Naive thymus-derived CD4-positive, alpha-beta T cell (primary cell): ENCODE measurements at regions not wholly inside any gene's neighbourhood (a gene's known extent, or its start where the extent isn't known, plus 50 kb on each side); places are given as distances from the start of the nearest gene placed in this dataset.

ENCODE experiments used
- ATAC-seq: fragments of 150-1000 bp; cut with Tn5 transposase; 2 replicates; pipeline ENCODE4 v1.10.0; 2021; ENCODE audit warnings: mild to moderate bottlenecking, moderate library complexity
- CTCF ChIA-PET: fragments of 350-600 bp; sonication (Branson Sonifier 250); formaldehyde crosslinking; loops from one replicate; lab custom pipeline; 2021; ENCODE audit warnings: antibody characterized with exemption; lab: Charles Lee
- POLR2A ChIA-PET: fragments of 350-600 bp; sonication (Branson Sonifier 250); formaldehyde crosslinking; loops from one replicate; lab custom pipeline; 2021; ENCODE audit warnings: antibody characterized with exemption, inconsistent platforms; lab: Charles Lee
- DNase-seq, 9 donors: peaks; one replicate each; pipeline versions ENCODE4 v3.0.0 to v3.0.0-alpha.2; 2020 to 2022; ENCODE audit warnings: mixed read lengths in 1 of 9
- H3K27ac ChIP-seq: one replicate; pipeline ENCODE4 v1.7.0; 2013; ENCODE audit warnings: mild to moderate bottlenecking, low read depth, low read length, moderate library complexity
- H3K27me3 ChIP-seq, 2 donors: one replicate each; pipeline ENCODE4 v1.7.0; 2013; ENCODE audit warnings: low read length in 2 of 2, mild to moderate bottlenecking in 2 of 2, moderate library complexity in 2 of 2; ENCODE audit not compliant: control insufficient read depth in 2 of 2, insufficient read depth in 2 of 2
- H3K36me3 ChIP-seq, 3 experiments: 1 replicate in 2 of 3; 2 replicates in 1 of 3; pipeline ENCODE4 v1.7.0; 2013; ENCODE audit warnings: low read length in 3 of 3, mild to moderate bottlenecking in 3 of 3, moderate library complexity in 1 of 3; ENCODE audit not compliant: insufficient read depth in 3 of 3, control insufficient read depth in 2 of 3
- H3K4me1 ChIP-seq, 2 donors: one replicate each; pipeline ENCODE4 v1.7.0; 2013; ENCODE audit warnings: low read length in 2 of 2, mild to moderate bottlenecking in 2 of 2, moderate library complexity in 1 of 2; ENCODE audit not compliant: control insufficient read depth in 2 of 2, insufficient read depth in 2 of 2
- H3K4me3 ChIP-seq: 2 replicates; pipeline ENCODE4 v1.7.0; 2013; ENCODE audit warnings: mild to moderate bottlenecking, low read length
- H3K9me3 ChIP-seq, 3 experiments: 1 replicate in 2 of 3; 2 replicates in 1 of 3; pipeline ENCODE4 v1.7.0; 2013; ENCODE audit warnings: low read length in 3 of 3; ENCODE audit not compliant: control insufficient read depth in 2 of 3
- H3K27ac Mint-ChIP-seq, 9 donors: one replicate each; pipeline ENCODE4 v1.8.0; 2020 to 2022; ENCODE audit warnings: mixed read lengths in 9 of 9, mild to moderate bottlenecking in 8 of 9, moderate library complexity in 5 of 9, inconsistent platforms in 2 of 9
- H3K27me3 Mint-ChIP-seq, 5 donors: one replicate each; pipeline ENCODE4 v1.8.0; 2021 to 2022; ENCODE audit warnings: mixed read lengths in 5 of 5, mild to moderate bottlenecking in 1 of 5
- H3K36me3 Mint-ChIP-seq, 5 donors: one replicate each; pipeline ENCODE4 v1.8.0; 2020 to 2022; ENCODE audit warnings: mixed read lengths in 5 of 5, mild to moderate bottlenecking in 3 of 5, inconsistent platforms in 1 of 5
- H3K4me1 Mint-ChIP-seq, 7 donors: one replicate each; pipeline ENCODE4 v1.8.0; 2020 to 2022; ENCODE audit warnings: mixed read lengths in 7 of 7, mild to moderate bottlenecking in 3 of 7, inconsistent platforms in 1 of 7
- H3K4me3 Mint-ChIP-seq, 10 donors: one replicate each; pipeline ENCODE4 v1.8.0; 2020 to 2022; ENCODE audit warnings: mild to moderate bottlenecking in 10 of 10, mixed read lengths in 10 of 10, moderate library complexity in 6 of 10, inconsistent platforms in 2 of 10
- H3K9me3 Mint-ChIP-seq, 11 donors: one replicate each; pipeline ENCODE4 v1.8.0; 2020 to 2022; ENCODE audit warnings: mixed read lengths in 11 of 11, mild to moderate bottlenecking in 4 of 11, inconsistent platforms in 1 of 11, moderate library complexity in 1 of 11
- intact Hi-C, 2 donors: fragments of 100-400 bp; cut with micrococcal nuclease; formaldehyde crosslinking; loops; one replicate each; pipeline ENCODE4 v1.15.1; 2023

DNA sequence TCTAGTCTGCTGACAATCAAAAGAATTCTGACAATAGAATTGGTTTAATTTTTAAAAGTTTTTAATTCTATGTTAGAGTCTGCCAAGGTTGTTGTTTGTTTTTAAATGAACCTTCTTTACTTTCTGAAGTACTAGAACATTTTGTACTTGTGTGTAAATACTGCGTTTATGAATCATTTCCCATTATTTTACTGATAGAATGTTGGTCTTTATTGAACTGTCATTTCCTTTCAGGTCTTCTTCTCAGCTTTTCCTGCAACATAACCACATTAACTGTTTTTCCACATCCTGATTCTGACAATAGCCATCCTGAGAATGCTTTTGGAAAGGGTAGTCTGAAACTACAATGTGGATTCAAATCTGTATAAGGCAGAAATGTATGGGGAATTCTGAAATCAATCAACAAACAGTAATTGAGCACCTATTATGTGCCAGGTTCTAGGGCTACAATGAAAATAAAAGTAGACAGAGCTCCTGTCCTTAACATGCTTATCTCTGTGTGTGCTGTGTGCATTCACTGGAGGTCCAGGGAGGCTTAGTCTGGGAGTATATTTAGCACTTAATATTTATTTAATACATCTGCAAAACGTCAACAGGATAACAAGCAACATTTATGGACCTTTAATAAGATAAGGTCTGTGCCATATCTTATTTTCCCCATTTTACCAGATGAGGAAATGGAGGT, 73.1 kb upstream of the SLC38A2 start:
- peak overlapping the region in 1 of 10 donors; percentile 31 for H3K4me3 Mint-ChIP-seq
- H3K4me3 ChIP-seq, result no peak overlapping the region
- no peak overlapping the region for H3K27ac ChIP-seq
- peaks cover 0 to 16% of the 10 kb centered on the region in 2 donors for H3K4me1 ChIP-seq
- POLR2A ChIA-PET, result interaction anchor here (0.7 kb wide), 1 partner anchor 402 kb away, joined by 3 read pairs; no protein-coding TSS in a partner anchor
- DNase-seq, result no peak
- no peaks in the 10 kb centered on the region for H3K9me3 ChIP-seq
- H3K9me3 Mint-ChIP-seq, result peaks cover 0 to 3% (median 0%) of the 10 kb centered on the region in 11 donors
- ATAC-seq, result no peak
- CTCF ChIA-PET, result no interaction called here
- H3K36me3 Mint-ChIP-seq, result peaks cover 0 to 20% (median 0%) of the 10 kb centered on the region in 5 donors
- H3K27me3 ChIP-seq, result no peaks in the 10 kb centered on the region
- intact Hi-C loops, result no loop called here
- H3K4me1 Mint-ChIP-seq, result peaks cover 16 to 54% (median 39%) of the 10 kb centered on the region in 7 donors
- no peaks in the 10 kb centered on the region for H3K36me3 ChIP-seq
- H3K27me3 Mint-ChIP-seq, result no peaks in the 10 kb centered on the region
- peak overlapping the region in 3 of 9 donors; percentile 21 to 50 (median 36) for H3K27ac Mint-ChIP-seq

DNA sequence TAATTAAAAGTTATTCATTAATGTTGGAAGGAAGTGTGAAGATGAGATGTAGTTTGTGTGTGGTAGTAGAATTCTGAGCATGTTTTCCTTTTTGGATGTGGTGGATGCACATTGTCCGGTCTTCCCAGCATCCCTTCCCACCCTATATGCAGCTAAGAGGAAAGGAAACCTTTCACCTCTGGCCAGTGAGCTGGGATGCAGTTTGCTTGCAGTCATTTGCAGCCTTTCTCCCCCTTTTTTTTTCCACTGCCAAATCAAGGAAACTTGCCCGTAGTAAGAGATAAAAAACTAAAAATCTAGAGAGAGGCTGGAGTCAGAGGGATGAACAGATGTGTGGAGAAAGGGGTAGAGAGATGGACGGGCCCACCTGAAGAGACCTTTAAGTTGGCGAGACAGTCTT, 72.5 kb upstream of the SLC38A2 start:
- Mint-ChIP-seq H3K4me3 (no peak overlapping the region), H3K27ac (peak overlapping the region in 2 of 9 donors; percentile 5 to 21)
- intact Hi-C loops, result no loop called here

DNA sequence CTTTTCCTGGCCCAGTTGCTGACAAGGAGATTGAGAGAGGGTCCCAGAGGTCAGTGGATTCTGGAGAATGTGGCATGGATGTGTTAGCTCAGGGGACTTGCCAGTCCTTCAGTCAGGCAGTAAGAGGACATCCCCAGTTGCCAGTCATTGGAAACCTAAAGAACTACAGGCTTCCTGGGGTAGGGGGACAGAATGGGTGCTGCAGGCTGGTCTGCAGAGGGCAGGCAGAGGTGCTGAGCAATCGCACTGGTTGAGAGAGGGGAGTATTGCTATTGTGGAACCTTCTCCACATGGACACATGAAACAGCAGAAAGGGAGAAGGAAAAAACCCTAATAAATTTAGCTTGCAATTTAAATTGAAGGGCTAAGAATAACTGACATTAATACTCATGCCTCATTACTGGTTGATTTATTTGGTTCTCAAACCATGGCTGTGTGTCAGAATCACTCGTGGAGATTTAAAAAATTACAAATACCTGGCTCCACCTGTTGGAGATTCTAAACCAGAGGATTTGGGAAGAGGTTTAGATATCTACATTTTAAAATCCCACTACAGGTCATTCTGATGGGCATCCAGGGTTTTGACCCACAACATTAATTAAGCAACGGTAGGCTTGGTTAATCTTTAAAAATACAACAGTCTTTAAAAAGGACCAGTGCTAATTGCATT, 71.2 kb upstream of the SLC38A2 start:
- H3K27ac Mint-ChIP-seq, result peak overlapping the region in 2 of 9 donors; percentile 25 to 34
- Histone ChIP-seq H3K4me3 (no peak overlapping the region), H3K4me1 (no peaks in the 10 kb centered on the region), H3K27ac (no peak overlapping the region), H3K9me3 (no peaks in the 10 kb centered on the region), H3K36me3 (no peaks in the 10 kb centered on the region), H3K27me3 (no peaks in the 10 kb centered on the region)
- peaks cover 0 to 16% (median 3%) of the 10 kb centered on the region in 5 donors for H3K36me3 Mint-ChIP-seq
- CTCF ChIA-PET, result interaction anchor here (0.6 kb wide), 1 partner anchor 78 kb away, joined by 4 read pairs; no protein-coding TSS in a partner anchor
- H3K9me3 Mint-ChIP-seq, result peaks cover 0 to 3% (median 0%) of the 10 kb centered on the region in 11 donors
- no peaks in the 10 kb centered on the region for H3K27me3 Mint-ChIP-seq
- no peak overlapping the region for H3K4me3 Mint-ChIP-seq
- intact Hi-C loops, result no loop called here
- POLR2A ChIA-PET, result no interaction called here
- ATAC-seq, result no peak
- no peak for DNase-seq
- peaks cover 0 to 40% (median 21%) of the 10 kb centered on the region in 7 donors for H3K4me1 Mint-ChIP-seq

More for the DNA sequence above, 72.5 kb upstream of the SLC38A2 start:
- Histone ChIP-seq H3K36me3 (no peaks in the 10 kb centered on the region), H3K9me3 (no peaks in the 10 kb centered on the region), H3K4me1 (peaks cover 0 to 10% of the 10 kb centered on the region in 2 donors), H3K27ac (no peak overlapping the region), H3K27me3 (no peaks in the 10 kb centered on the region), H3K4me3 (no peak overlapping the region)
- peaks cover 0 to 3% (median 0%) of the 10 kb centered on the region in 11 donors for H3K9me3 Mint-ChIP-seq
- peaks cover 10 to 48% (median 33%) of the 10 kb centered on the region in 7 donors for H3K4me1 Mint-ChIP-seq
- ChIA-PET CTCF (no interaction called here), POLR2A (no interaction called here)
- no peaks in the 10 kb centered on the region for H3K27me3 Mint-ChIP-seq
- ATAC-seq, result no peak
- H3K36me3 Mint-ChIP-seq, result peaks cover 0 to 22% (median 0%) of the 10 kb centered on the region in 5 donors
- DNase-seq, result no peak

DNA sequence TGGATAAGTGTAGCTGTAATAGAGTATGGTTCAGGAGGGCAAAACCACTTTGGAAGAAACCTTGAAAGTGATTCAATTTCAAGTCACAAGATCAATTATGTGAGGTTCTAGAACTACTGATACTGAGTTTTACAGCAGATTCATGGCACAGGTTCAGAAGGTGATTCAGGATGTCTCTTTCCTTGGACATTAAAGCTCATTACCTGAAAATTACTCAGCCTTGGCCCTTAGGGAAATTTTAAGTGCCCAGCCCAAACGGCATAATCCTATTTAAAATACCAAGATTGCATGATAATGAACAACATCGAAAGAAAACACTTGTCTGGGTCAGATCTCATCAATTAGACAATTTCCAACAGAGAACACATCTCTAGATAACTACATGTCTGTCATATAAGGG, 70.2 kb upstream of the SLC38A2 start:
- H3K27ac ChIP-seq, result no peak overlapping the region
- H3K27me3 Mint-ChIP-seq, result no peaks in the 10 kb centered on the region
- peaks cover 0 to 3% (median 0%) of the 10 kb centered on the region in 11 donors for H3K9me3 Mint-ChIP-seq
- POLR2A ChIA-PET, result no interaction called here
- H3K27me3 ChIP-seq, result no peaks in the 10 kb centered on the region
- H3K4me3 ChIP-seq, result no peak overlapping the region
- no peaks in the 10 kb centered on the region for H3K4me1 ChIP-seq
- peaks cover 0 to 37% (median 17%) of the 10 kb centered on the region in 7 donors for H3K4me1 Mint-ChIP-seq
- CTCF ChIA-PET, result no interaction called here
- peaks cover 0 to 11% (median 0%) of the 10 kb centered on the region in 5 donors for H3K36me3 Mint-ChIP-seq
- H3K4me3 Mint-ChIP-seq, result no peak overlapping the region
- H3K27ac Mint-ChIP-seq, result no peak overlapping the region
- DNase-seq (no peak), ATAC-seq (no peak)
- no peaks in the 10 kb centered on the region for H3K9me3 ChIP-seq
- no peaks in the 10 kb centered on the region for H3K36me3 ChIP-seq
- intact Hi-C loops, result no loop called here

DNA sequence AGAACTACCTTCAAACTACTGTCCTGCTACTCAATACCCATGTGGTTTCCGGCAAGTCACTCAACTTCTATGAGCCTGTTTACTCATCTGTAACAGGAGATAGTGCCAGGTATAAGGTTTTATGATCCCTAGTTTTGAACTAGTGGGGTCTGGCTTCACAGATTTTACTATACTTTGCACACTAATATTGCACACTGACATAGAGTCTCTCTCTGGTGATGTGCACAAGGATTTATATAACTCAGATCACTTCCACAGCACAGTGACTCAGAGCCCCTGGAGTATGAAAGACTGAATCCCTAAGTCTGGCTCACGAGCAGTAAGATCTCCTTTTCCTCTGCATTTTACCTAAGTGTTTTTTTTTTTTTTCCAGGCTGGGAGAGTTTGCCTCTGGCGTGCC, 69.7 kb upstream of the SLC38A2 start:
- Histone ChIP-seq H3K4me3 (no peak overlapping the region), H3K27me3 (no peaks in the 10 kb centered on the region), H3K36me3 (no peaks in the 10 kb centered on the region), H3K4me1 (no peaks in the 10 kb centered on the region), H3K9me3 (no peaks in the 10 kb centered on the region), H3K27ac (no peak overlapping the region)
- peaks cover 0 to 1% (median 0%) of the 10 kb centered on the region in 11 donors for H3K9me3 Mint-ChIP-seq
- DNase-seq, result no peak
- peaks cover 0 to 37% (median 17%) of the 10 kb centered on the region in 7 donors for H3K4me1 Mint-ChIP-seq
- peaks cover 0 to 11% (median 0%) of the 10 kb centered on the region in 5 donors for H3K36me3 Mint-ChIP-seq
- CTCF ChIA-PET, result no interaction called here
- no peak overlapping the region for H3K4me3 Mint-ChIP-seq
- intact Hi-C loops, result no loop called here
- no peak for ATAC-seq
- POLR2A ChIA-PET, result no interaction called here
- peak overlapping the region in 1 of 9 donors; percentile 83 for H3K27ac Mint-ChIP-seq
- H3K27me3 Mint-ChIP-seq, result no peaks in the 10 kb centered on the region

DNA sequence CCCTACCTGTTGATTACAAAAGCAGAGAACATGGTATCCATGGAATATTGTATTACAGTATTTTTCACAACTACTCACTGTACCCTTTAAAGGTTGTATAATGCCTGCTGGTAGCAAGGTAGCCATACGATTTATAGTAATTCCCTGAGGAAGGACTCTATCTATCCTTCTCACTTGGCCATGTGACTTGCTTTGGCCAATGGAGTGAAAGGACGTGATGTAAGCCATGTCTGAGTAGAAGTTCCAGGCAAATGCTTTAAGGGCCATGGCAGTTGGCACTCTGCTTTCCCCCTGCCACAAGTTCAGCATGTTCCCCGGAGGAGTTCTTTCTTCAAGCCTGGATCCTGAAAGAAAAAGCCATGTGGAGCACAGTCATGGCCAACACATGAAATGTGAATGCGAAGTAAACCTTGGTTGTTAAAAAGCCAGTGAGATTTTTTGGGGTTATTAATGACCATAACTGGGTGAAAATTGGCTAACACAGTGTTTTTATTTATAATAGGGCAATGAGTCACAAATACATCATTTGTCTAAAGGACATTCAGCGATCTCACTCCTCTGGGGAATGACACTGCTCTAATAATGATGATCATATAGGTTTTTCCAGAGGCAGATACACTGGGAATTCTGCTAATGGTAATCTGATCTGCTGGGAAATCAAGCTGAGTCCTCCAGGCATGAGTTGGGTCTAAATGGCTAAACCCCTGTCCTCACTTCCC, 67.4 kb upstream of the SLC38A2 start:
- Mint-ChIP-seq H3K4me3 (no peak overlapping the region), H3K4me1 (peaks cover 0 to 22% (median 3%) of the 10 kb centered on the region in 7 donors), H3K9me3 (no peaks in the 10 kb centered on the region), H3K27ac (no peak overlapping the region), H3K36me3 (peaks cover 0 to 9% (median 0%) of the 10 kb centered on the region in 5 donors), H3K27me3 (no peaks in the 10 kb centered on the region)
- no peaks in the 10 kb centered on the region for H3K9me3 ChIP-seq
- no peaks in the 10 kb centered on the region for H3K27me3 ChIP-seq
- intact Hi-C loops, result no loop called here
- DNase-seq, result no peak
- no peaks in the 10 kb centered on the region for H3K36me3 ChIP-seq
- POLR2A ChIA-PET, result no interaction called here
- CTCF ChIA-PET, result no interaction called here
- H3K27ac ChIP-seq, result no peak overlapping the region
- no peak overlapping the region for H3K4me3 ChIP-seq
- H3K4me1 ChIP-seq, result no peaks in the 10 kb centered on the region
- ATAC-seq, result no peak
